MG63 (cell line): ENCODE measurements at regions not wholly inside any gene's neighbourhood (a gene's known extent, or its start where the extent isn't known, plus 50 kb on each side); places are given as distances from the start of the nearest gene placed in this dataset.
"Not testable (repeated sequence)": the region's sequence is repeated elsewhere in the genome, so short reads cannot be mapped to it uniquely, and the experiment has no call there.

Source experiments
- DNase-seq: peaks from one replicate; pipeline ENCODE4 v3.0.0-alpha.2; 2020
- H3K27me3 ChIP-seq: fragments of 250-450 bp; sonication (Bioruptor Pico); 2 replicates; pipeline ENCODE4 v1.5.1; 2020; ENCODE audit warnings: mild to moderate bottlenecking, moderate library complexity
- H3K36me3 ChIP-seq: fragments of 250-450 bp; sonication (Bioruptor Pico); 2 replicates; pipeline ENCODE4 v1.5.1; 2020; ENCODE audit warnings: mild to moderate bottlenecking, moderate library complexity
- H3K4me3 ChIP-seq: fragments of 250-450 bp; sonication (Bioruptor Pico); 2 replicates; pipeline ENCODE4 v1.5.1; 2020; ENCODE audit warnings: mild to moderate bottlenecking, moderate library complexity
- H3K9me3 ChIP-seq: fragments of 250-450 bp; sonication (Bioruptor Pico); 2 replicates; pipeline ENCODE4 v1.5.1; 2020; ENCODE audit warnings: mild to moderate bottlenecking, moderate library complexity

- H3K9me3 ChIP-seq = no peaks in the 10 kb centered on the region
- H3K27me3 ChIP-seq = no peaks in the 10 kb centered on the region
- DNase-seq = no peak
- no peaks in the 10 kb centered on the region for H3K36me3 ChIP-seq
- no peak overlapping the region for H3K4me3 ChIP-seq
Measured at GRCh38 chr3:17910922-17911321, 168.5 kb upstream of the TBC1D5 start.

- no peaks in the 10 kb centered on the region for H3K36me3 ChIP-seq
- DNase-seq = no peak
- no peaks in the 10 kb centered on the region for H3K9me3 ChIP-seq
- no peak overlapping the region for H3K4me3 ChIP-seq
- H3K27me3 ChIP-seq = no peaks in the 10 kb centered on the region
Measured at GRCh38 chr3:17909714-17910113, 167.3 kb upstream of the TBC1D5 start.

- H3K36me3 ChIP-seq = no peaks in the 10 kb centered on the region
- no peak overlapping the region for H3K4me3 ChIP-seq
- no peak for DNase-seq
- H3K27me3 ChIP-seq = no peaks in the 10 kb centered on the region
- no peaks in the 10 kb centered on the region for H3K9me3 ChIP-seq
Measured at GRCh38 chr3:17908399-17909191, 166.2 kb upstream of the TBC1D5 start.

GRCh38 chr3:17905996-17906395, 163.6 kb upstream of the TBC1D5 start:
- H3K36me3 ChIP-seq = no peaks in the 10 kb centered on the region
- no peak for DNase-seq
- no peak overlapping the region for H3K4me3 ChIP-seq
- H3K27me3 ChIP-seq = no peaks in the 10 kb centered on the region
- H3K9me3 ChIP-seq = no peaks in the 10 kb centered on the region

- H3K9me3 ChIP-seq = no peaks in the 10 kb centered on the region
- H3K36me3 ChIP-seq = no peaks in the 10 kb centered on the region
- H3K27me3 ChIP-seq = no peaks in the 10 kb centered on the region
- no peak overlapping the region for H3K4me3 ChIP-seq
- no peak for DNase-seq
Measured at GRCh38 chr3:17901893-17902292, 159.5 kb upstream of the TBC1D5 start.

GRCh38 chr3:17894434-17895060, 152.1 kb upstream of the TBC1D5 start:
- H3K4me3 ChIP-seq = no peak overlapping the region
- no peaks in the 10 kb centered on the region for H3K27me3 ChIP-seq
- DNase-seq = peak; percentile 2
- H3K36me3 ChIP-seq = no peaks in the 10 kb centered on the region
- H3K9me3 ChIP-seq = no peaks in the 10 kb centered on the region

GRCh38 chr3:17891139-17891856, 148.9 kb upstream of the TBC1D5 start:
- Histone ChIP-seq H3K27me3 (no peaks in the 10 kb centered on the region), H3K4me3 (no peak overlapping the region), H3K36me3 (no peaks in the 10 kb centered on the region), H3K9me3 (no peaks in the 10 kb centered on the region)
- no peak for DNase-seq

GRCh38 chr3:17885986-17886385, 143.6 kb upstream of the TBC1D5 start:
- no peak for DNase-seq
- Histone ChIP-seq H3K9me3 (no peaks in the 10 kb centered on the region), H3K27me3 (no peaks in the 10 kb centered on the region), H3K4me3 (no peak overlapping the region), H3K36me3 (no peaks in the 10 kb centered on the region)

GRCh38 chr3:17882981-17883380, 140.6 kb upstream of the TBC1D5 start:
- H3K27me3 ChIP-seq = no peaks in the 10 kb centered on the region
- H3K36me3 ChIP-seq = no peaks in the 10 kb centered on the region
- H3K9me3 ChIP-seq = no peaks in the 10 kb centered on the region
- no peak overlapping the region for H3K4me3 ChIP-seq
- DNase-seq = no peak

- H3K4me3 ChIP-seq = no peak overlapping the region
- no peaks in the 10 kb centered on the region for H3K36me3 ChIP-seq
- H3K9me3 ChIP-seq = no peaks in the 10 kb centered on the region
- no peaks in the 10 kb centered on the region for H3K27me3 ChIP-seq
- DNase-seq = no peak
Measured at GRCh38 chr3:17877299-17877698, 134.9 kb upstream of the TBC1D5 start.

- Histone ChIP-seq H3K4me3 (no peak overlapping the region), H3K27me3 (no peaks in the 10 kb centered on the region), H3K9me3 (no peaks in the 10 kb centered on the region), H3K36me3 (no peaks in the 10 kb centered on the region)
- no peak for DNase-seq
Measured at GRCh38 chr3:17874636-17875035, 132.2 kb upstream of the TBC1D5 start.

GRCh38 chr3:17872457-17872856, 130.0 kb upstream of the TBC1D5 start:
- Histone ChIP-seq H3K27me3 (no peaks in the 10 kb centered on the region), H3K36me3 (no peaks in the 10 kb centered on the region), H3K9me3 (no peaks in the 10 kb centered on the region), H3K4me3 (no peak overlapping the region)
- DNase-seq = no peak

- no peak overlapping the region for H3K4me3 ChIP-seq
- no peaks in the 10 kb centered on the region for H3K36me3 ChIP-seq
- no peaks in the 10 kb centered on the region for H3K27me3 ChIP-seq
- H3K9me3 ChIP-seq = no peaks in the 10 kb centered on the region
- DNase-seq = no peak
Measured at GRCh38 chr3:17865631-17866030, 123.2 kb upstream of the TBC1D5 start.

- H3K27me3 ChIP-seq = no peaks in the 10 kb centered on the region
- no peak for DNase-seq
- no peaks in the 10 kb centered on the region for H3K36me3 ChIP-seq
- H3K4me3 ChIP-seq = no peak overlapping the region
- H3K9me3 ChIP-seq = no peaks in the 10 kb centered on the region
Measured at GRCh38 chr3:17861476-17861875, 119.0 kb upstream of the TBC1D5 start.

GRCh38 chr3:17860840-17861471, 118.5 kb upstream of the TBC1D5 start:
- not testable (repeated sequence) for DNase-seq, H3K4me3 ChIP-seq, H3K9me3 ChIP-seq, H3K27me3 ChIP-seq, H3K36me3 ChIP-seq

GRCh38 chr3:17852217-17852616, 109.8 kb upstream of the TBC1D5 start:
- H3K9me3 ChIP-seq = no peaks in the 10 kb centered on the region
- H3K36me3 ChIP-seq = no peaks in the 10 kb centered on the region
- no peak overlapping the region for H3K4me3 ChIP-seq
- H3K27me3 ChIP-seq = no peaks in the 10 kb centered on the region
- DNase-seq = no peak

- DNase-seq = no peak
- H3K27me3 ChIP-seq = no peaks in the 10 kb centered on the region
- H3K4me3 ChIP-seq = no peak overlapping the region
- H3K9me3 ChIP-seq = no peaks in the 10 kb centered on the region
- no peaks in the 10 kb centered on the region for H3K36me3 ChIP-seq
Measured at GRCh38 chr3:17850448-17850847, 108.0 kb upstream of the TBC1D5 start.
